Hematopoietic multipotent progenitor cell treated with erythropoietin and hydrocortisone succinate and interleukin-3 and kit ligand, for 6 days (in vitro differentiated cells): ENCODE measurements at regions not wholly inside any gene's neighbourhood (a gene's known extent, or its start where the extent isn't known, plus 50 kb on each side); places are given as distances from the start of the nearest gene placed in this dataset.
A peak's percentile ranks its signal among the peaks of the same experiment; 100 is the strongest.
"Not testable (repeated sequence)": the region's sequence is repeated elsewhere in the genome, so short reads cannot be mapped to it uniquely, and the experiment has no call there.

Experiments
- DNase-seq: peaks from one replicate; pipeline ENCODE4 v3.0.0-alpha.2; 2015

DNA sequence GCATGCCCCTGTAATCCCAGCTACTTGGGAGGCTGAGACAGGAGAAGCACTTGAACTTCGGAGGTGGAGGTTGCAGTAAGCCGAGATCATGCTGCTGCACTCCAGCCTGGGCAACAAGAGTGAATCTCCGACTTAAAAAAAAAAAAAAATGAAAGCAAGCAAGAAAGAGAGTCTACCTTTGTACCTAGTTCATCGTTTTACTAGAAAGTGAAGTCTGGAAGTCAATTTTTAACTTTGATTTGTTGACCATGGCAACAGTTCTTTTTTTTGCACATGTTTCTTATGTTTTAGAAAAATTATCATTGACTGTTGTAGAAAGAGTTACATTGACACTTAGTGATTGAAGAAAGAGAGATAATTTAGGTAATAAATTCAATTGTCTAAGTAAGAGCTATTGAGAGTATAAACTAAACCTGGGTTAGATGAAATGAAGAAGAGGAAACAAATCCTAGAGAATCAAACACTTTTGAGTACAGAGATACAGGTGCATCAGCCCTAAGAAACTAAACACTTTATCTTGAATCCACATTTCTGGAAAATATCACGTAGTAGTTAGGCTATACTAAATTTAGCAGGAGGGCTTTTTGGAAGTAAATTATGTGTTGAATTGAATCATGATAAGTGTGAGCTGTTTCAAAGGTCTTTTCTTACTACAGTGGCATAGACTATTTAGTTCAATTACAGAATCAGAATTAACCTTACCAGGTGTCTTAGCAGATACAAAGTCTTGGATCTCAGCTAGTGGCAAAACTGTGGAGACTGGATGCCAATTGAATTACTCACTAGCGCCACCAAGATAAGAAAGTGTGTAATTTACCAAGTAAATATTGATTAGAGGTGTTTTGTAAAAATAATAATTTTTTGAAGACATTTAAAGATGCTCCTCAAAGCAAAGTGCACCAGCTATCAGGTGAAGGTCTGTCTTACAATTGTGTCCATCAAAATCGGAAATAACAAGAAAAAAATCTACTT, 303.4 kb upstream of the NRXN1 start:
- DNase-seq = no peak

DNA sequence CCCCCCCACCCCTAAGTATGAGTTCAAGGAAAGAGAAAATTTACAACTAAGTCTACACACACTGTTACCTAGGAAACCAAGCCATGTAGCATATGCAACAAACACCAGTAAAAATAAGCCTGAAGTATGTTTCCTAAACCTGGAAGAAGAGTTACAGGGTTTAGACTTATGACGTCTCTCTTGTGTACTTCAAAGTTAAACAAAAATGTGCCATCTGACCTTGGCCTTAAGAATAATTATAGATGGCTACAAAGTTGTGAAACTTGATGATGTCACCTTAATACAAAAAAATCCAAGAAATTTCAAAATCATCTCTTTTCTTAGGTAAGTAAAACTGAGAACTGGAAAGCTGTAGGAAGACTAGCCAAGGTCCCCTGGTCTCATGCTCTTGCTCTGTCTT, 297.6 kb upstream of the NRXN1 start:
- DNase-seq = no peak

DNA sequence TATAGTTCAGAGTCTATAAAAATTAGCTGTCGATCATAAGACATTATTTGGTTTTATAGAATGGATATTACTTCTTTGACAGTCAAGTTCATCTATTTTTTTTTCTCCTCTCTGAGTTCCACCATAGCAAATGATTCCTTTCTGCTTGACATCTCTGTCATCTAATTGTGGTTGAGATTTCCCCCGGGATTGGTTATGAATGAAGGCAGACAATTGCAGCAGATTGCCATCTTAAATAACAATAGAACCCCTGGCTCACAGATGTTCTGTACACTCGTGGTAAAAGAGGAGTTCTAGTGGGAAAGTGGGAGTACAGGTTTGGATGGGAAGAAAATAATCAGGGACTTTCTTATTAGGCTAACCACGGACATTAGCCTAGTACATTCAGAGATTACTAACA, 292.1 kb upstream of the NRXN1 start:
- no peak for DNase-seq

DNA sequence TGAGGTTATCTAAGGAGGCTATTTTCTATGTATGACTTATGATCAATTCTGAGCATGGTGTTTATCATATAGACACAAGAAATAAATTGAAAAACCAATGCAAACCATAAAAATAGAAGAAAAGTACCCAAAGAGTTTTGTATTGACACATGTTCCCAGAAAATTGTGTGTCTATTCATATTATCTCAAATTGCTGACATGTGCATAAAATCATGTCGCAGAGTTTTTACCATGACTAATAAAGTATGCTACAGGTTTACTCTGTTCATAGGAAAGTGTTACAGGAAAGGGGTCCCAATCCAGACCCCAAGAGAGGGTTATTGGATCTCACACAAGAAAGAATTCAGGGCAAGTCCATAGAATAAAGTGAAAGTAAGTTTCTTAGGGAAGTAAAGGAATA, 290.7 kb upstream of the NRXN1 start:
- no peak for DNase-seq

DNA sequence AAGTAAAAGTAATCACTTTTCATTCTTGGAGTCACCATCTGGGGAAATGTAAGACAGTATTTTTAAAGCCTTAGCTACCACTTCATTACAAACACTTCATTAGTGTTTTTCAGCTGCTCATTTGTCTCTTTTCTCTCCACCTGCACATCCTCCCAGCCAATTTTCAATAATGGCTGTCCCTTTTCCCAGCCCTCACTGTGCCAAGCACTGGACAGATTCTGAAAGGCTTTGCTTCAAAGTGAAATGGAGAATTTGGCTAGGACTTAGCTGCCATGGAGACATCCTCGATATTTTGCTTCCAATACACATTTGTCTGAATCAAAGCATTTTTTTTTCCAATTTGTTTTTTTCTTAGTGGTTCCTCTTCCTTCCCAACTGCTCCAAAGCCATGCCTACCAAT, 272.4 kb upstream of the NRXN1 start:
- DNase-seq = no peak

DNA sequence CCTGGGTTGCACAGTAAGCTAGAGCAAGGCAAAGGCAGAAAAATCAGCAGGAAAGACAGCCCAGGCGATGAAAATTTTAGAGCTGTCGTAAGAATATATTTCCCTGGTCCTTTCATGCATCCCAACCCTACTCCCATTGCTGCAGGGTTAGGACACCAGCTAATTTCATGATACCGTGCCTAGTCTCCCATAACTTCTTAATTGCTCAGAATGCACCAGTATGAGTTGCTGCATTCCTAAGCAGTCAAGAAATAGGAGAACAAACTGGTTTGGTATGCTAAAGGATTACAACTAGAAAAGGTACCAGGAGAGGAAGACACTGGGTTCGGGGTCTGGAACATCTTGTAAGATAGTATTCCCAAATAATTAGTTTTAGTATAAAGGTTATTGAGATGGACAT, 269.4 kb upstream of the NRXN1 start:
- DNase-seq = no peak

DNA sequence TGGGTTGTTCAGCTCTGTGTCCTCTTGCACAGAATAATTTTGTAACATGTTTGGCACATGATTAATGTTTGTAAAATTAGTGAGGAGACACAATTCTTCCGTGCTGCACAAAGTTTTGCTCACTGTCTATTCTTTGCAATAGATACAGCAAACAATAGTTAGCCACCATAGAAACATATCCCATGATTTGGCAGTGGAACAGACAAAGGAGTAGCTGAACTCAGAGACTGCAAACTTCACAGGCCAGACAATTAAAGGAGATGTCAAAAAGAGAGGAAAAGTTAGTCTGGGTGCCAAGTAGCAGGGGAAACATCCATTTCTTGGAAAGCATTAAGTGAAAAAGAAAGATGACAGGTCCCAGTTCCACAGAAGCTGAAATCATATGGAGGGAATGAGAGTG, 267.4 kb upstream of the NRXN1 start:
- no peak for DNase-seq

DNA sequence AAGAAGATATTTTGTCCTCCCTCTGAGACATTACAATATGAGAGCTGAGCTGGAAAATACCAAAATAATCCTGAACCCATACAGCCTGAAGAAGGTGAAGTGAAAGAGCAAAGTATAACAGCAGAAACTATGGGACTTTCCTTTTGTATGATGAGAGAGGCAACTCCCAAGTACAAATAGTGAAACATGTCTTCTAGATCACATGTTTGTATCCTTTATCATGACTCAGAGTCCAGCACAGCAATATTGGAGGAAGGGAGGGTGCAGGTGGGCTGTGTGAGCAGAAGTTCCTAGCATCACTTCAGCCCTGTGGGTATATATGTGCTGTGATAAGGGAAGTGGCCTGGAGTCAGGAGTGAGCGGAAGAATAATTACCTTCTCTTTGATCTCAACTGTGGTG, 265.6 kb upstream of the NRXN1 start:
- no peak for DNase-seq

DNA sequence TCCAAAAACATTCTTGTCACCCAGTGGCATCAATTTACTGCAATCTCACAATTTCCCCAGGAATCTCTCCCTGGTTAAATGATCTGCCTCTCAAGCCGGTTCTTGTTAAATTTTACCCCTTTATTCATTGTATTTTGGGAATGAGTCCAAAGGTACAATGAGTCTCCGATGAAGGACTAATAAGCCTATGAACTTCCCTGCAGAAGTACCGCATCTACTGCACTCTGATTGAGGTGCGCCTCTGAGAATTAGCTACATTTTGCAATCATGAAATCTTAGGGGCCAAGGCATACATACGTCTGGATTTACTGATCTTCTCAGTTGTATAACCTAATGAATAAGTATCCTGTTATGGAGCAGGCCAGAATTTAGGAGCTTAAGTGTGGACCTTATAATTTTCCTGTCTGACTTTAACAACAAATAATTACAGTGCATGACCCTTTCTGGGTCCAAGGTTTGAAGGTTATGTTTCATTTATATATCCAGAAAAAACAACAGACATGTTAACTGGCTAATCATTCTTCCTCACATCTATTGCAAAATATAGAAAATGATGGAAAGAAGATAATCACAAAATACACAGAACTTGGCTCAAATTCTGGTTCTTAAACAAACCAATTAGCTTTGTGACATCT, 261.8 kb upstream of the NRXN1 start:
- DNase-seq = no peak

DNA sequence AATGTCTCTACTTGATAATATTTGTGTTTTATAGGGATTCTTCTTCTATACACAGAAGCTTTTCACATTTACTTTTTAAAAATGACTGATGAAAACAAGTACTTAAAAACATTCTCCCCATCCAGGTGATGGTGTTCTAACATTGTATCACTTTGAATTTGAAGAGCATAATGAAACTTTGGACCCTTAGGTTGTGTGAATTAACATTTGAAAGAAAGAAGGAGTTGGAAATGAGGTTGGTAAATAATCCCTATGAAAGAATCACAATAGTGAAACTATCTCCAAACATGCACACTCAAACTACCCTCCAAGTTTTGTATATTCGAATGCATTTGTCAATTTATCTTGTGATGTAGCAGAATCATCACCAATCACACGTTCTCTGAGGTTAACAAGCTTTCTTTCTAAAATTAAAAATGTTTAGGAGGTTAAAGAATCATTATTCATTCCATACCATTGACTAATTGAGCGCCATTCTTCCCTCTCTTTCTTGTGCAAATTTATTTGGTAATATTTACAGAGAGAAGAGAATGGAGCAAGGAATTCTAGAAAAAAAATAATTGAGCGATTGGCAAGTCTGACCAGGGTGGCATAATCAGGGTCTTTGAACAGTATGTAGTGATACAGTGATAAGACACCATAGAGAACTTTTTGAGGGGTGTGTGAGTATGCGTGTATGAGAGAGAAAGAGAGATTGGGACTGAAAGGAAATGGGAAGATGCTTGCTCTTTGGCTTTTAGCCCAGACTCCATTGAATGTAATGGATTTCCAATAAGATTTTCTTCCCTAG, 260.0 kb upstream of the NRXN1 start:
- DNase-seq = no peak

DNA sequence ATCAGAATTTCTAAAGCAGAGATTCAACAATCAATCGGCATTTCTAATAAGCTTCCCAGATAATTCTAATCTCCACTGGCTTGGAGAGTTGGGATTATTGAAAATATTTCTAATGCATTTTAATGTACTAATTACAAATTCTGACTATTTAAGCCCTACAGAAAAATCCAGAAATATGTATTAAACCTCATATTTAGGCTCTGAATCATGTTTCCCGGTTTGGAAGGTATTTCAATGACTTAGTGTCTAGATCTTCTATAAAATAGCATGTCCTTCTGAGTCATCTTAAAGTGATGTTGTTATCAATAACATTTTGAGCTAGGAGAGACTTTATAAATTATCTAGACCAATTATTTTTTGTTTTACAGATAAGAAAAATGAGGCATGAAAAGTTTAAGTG, 258.8 kb upstream of the NRXN1 start:
- DNase-seq = no peak

DNA sequence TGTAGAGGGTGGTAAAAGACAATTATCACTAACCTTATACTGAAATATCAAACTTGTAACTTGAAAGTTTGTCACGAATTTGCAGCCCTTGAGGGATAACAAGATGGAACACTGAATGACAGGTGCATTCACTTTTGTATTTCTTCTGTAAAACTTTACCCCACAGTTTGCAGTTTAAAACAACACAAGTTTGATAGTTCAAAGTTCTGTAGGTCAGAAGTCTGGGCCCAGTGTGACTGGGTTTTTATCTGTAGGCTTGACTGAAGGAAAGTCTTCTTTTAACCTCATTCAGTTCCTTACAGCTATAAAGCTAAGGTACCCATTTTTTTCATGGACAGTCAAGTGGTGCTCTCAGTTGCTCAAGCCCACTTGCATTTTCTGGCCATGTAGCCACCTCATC, 257.1 kb upstream of the NRXN1 start:
- DNase-seq = no peak

DNA sequence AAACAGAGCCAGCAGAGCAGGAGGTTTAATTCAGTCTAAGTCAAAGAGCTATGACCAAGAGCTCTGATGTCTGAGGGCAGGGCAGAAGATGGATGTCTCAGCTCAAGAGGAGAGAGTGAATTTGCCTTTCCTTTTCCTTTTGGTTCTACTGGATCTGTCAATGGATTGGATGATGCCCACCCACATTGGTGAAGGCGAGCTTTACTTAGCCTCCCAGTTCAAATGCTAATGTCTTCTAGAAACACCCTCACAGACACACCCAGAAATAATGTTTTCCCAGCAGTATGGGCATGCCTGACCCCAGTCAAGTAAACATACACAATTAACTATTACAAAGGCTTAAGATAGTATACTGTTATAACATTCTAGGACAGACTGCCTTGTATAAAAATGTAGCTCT, 236.3 kb upstream of the NRXN1 start:
- DNase-seq = no peak

DNA sequence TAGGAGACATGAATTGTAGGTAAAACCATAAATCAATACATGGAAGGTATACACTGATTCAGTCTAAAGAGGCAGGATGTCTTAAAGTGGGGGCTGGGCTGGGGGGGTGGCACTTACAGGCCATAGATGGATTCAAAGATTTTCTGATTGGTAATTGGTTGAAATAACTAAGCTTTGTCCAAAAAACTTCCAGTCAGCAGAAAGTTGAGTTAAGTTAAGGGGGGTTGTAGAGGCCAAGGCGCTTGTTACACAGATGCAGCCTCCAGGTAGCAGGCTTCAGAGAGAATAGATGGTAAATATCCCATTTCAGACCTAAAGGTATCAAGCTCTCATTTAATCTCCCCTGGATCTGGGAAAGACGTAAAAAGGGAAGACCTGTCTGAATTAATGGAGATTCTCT, 233.6 kb upstream of the NRXN1 start:
- no peak for DNase-seq

DNA sequence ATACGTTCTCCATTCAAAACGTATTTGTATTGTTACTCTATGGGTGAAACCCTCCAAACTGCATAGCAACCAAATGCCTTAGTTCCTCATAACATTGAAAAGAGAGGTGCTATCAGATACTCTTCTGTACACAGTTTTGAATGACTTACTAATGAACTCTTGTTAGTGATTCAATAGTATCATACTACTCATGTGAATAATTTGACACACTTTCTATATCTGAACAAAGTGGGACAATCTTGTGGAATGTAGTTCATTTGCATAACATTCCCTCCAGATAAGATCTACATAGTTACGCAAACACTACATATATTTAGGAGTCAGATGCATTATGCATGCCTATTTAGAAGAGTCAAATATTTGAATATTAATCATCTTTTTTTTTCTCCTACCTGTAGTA, 232.0 kb upstream of the NRXN1 start:
- DNase-seq = no peak

DNA sequence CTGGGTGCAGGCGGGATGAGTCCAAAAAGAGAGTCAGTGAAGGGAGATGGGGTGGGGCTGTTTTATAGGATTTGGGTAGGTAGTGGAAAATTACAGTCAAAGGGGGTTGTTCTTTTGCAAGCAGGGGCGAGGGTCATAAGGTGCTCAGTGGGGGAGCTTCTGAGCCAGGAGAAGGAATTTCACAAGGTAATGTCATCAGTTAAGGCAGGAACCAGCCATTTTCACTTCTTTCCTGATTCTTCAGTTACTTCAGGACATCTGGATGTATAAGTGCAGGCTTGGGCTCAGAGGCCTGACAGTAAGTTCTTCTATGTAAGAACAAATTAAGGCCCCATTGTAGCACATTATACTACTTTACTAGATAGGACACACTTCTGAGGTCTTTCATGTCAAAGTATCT, 231.2 kb upstream of the NRXN1 start:
- not testable (repeated sequence) for DNase-seq

DNA sequence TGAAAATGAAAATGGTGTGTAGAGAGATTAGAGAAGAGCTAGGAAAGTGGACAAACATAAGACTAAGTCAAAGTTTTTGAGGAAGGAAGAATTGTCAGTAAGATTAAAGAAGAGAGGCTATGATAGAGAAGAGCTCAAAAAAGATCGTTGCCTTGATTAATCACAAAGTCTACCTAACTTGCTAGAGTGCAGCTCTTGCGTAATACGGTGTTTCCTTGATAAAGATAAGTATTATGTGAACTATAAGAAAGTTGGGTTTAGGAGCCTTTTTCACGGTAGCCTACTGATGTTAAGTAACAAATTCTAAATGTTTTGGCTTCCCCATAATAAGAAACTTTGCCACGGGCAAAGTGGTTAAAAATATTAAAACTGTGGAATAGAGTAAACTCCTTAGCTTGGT, 226.4 kb upstream of the NRXN1 start:
- peak; percentile 24 for DNase-seq

DNA sequence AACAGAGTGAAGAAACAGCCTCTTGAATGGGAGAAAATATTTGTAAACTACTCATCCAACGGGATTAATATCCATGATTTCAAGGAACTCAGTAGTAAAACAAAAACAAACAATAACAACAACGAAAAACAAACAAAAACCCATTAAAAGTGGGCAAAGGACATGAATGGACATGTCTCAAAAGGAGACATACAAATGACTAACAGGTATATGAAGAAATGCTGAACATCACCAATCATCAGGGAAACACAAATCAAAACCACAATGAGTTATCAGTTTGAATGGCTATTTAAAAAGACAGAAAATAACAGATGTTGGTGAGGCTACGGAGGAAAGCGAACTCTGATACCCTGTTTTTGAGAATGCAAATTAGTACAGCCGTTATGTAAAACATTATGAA, 224.8 kb upstream of the NRXN1 start:
- no peak for DNase-seq

DNA sequence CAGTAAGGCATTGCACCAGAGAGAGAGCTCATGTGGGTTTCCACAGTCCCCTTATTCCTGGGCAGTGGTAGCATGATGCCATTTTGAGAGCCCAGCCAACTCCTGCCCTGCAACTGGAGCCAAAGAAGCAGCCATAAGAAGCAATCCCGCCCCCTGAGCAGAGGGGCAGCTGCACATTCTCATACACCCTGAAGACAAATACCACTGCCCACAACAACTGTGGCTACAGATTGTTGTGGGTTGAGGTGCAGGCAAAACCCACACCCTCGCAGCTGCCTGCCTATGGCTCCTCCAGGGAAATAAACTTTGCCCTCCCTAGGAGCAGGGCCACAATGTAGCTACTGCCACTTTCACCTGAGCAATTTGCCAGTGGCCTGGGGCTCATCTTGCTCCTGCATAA, 219.4 kb upstream of the NRXN1 start:
- no peak for DNase-seq

DNA sequence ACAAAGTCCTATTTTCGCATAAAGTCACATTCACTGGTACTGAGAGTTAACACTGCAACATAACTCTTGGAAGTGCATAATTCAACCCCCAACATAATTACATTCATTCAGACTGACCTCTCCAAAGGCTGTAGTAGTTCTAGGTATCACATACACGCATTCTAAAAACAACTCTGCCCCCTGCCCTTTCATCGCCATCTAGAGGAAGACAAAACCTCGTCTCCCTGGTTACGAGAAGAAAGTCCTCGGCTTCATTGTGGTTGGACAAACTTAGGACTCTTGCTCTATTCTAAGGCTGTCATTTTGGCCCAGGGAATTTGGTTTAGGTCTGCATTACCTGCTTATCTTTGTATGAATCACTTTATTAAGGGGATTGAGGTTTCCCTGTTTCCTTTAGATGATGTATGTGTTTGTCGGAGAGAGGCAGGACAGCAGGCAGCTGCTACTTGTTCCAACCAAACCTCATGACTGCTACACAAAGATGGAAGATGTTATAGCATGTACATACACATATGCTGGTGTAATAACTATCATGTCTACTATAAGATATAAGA, 215.4 kb upstream of the NRXN1 start:
- peak; percentile 3 for DNase-seq

DNA sequence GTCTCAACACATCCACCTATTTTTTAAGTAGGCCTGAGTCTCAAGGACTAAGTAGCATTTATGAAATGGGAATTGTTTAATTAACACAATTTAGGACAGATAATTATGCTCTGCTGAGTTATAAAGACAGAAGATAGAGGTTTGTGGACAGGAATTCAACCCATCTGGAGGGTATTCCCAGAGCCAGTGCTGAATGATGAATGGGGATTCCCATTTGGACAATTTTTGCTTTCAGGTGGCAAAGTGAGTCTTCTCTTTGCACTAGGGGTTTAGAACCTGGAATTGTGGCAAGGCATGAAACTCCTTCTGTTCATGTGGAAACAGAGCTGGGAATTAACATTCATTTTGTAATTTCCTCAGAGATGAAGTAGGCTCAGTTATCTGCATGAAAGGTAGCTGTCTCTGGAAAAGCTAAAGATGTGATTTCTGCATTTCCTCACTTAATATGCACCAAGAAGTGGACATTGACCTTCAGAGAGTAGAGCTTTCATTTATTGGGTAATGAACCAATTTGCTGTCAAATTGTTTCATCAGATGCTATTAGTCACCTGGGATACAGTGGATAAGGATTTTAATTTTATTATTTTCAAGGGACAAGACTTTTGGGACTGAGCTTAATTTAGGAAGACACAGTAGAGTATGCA, 212.1 kb upstream of the NRXN1 start:
- DNase-seq = no peak

DNA sequence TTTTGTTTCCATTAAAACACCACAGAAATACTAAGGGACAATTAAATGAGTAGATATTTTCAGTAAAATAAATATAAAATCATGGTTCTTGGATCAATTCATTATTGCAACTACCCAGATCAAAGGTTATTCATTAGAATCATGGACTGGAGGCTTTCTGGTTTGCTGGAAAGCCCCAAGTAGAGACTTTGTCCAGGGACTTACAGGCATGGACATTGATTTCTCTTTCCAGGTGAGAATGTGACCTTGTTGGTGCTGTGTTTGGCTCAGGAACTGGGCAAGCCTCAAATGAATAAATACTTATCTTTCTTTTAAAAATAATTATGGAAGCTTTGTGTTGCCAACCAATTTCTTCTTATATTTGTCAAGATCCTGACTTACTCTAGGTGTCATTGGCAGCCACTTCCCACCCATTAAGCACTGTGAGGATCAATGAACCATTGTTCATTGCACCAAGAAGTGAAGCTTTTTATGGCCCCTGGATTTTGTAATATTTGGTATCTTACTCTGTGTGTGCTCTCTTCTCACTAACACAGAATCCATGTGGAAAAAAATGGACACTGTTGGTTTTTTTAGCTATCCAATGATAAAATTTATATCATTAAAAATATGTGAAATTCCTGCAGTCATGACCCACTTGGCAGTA, 205.8 kb upstream of the NRXN1 start:
- DNase-seq = no peak
